OCI-LY1 (cell line): ENCODE measurements at regions not wholly inside any gene's neighbourhood (a gene's known extent, or its start where the extent isn't known, plus 50 kb on each side); places are given as distances from the start of the nearest gene placed in this dataset.

Experiments
- H2AFZ ChIP-seq: fragments of 200-600 bp; sonication (generic), shearing (Covaris generic); 2 replicates; pipeline ENCODE4 v1.6.0; 2014; ENCODE audit warnings: antibody characterized with exemption, mild to moderate bottlenecking, low read length
- H3F3A ChIP-seq: fragments of 200-600 bp; sonication (generic), shearing (Covaris generic); 2 replicates; pipeline ENCODE4 v1.6.0; 2014; ENCODE audit warnings: mild to moderate bottlenecking, antibody characterized with exemption, low read length, moderate library complexity; ENCODE audit not compliant: insufficient read depth
- H3K27ac ChIP-seq: fragments of 200-600 bp; sonication (generic); 2 replicates; pipeline ENCODE4 v1.5.1; 2014; ENCODE audit warnings: low read length, mixed run types, mild to moderate bottlenecking, low read depth; ENCODE audit not compliant: poor library complexity, severe bottlenecking
- H3K27me3 ChIP-seq: fragments of 200-600 bp; sonication (generic); 2 replicates; pipeline ENCODE4 v1.6.0; 2014; ENCODE audit warnings: antibody characterized with exemption, mild to moderate bottlenecking, low read length, moderate library complexity; ENCODE audit not compliant: insufficient read depth
- H3K36me3 ChIP-seq: fragments of 200-600 bp; sonication (generic); 2 replicates; pipeline ENCODE4 v1.6.1; 2014; ENCODE audit warnings: mild to moderate bottlenecking, antibody characterized with exemption, low read length, moderate library complexity, mixed read lengths; ENCODE audit not compliant: insufficient read depth
- H3K4me1 ChIP-seq: fragments of 200-600 bp; sonication (generic); 2 replicates; pipeline ENCODE4 v1.5.1; 2014; ENCODE audit warnings: mild to moderate bottlenecking, low read length, moderate library complexity; ENCODE audit not compliant: insufficient read depth, severe bottlenecking
- H3K4me2 ChIP-seq: fragments of 200-600 bp; sonication (generic), shearing (Covaris generic); 2 replicates; pipeline ENCODE4 v1.6.1; 2014; ENCODE audit warnings: low read length
- H3K4me3 ChIP-seq: fragments of 200-600 bp; sonication (generic); 2 replicates; pipeline ENCODE4 v1.5.1; 2014; ENCODE audit warnings: low read length, low read depth, mild to moderate bottlenecking, mixed read lengths; ENCODE audit not compliant: poor library complexity, severe bottlenecking
- H3K79me2 ChIP-seq: fragments of 200-600 bp; shearing (Covaris generic); 2 replicates; pipeline ENCODE4 v1.6.1; 2016; ENCODE audit warnings: mixed run types, low read length, mixed read lengths; ENCODE audit not compliant: insufficient read depth
- H3K9ac ChIP-seq: fragments of 200-600 bp; sonication (generic), shearing (Covaris generic); 2 replicates; pipeline ENCODE4 v1.6.1; 2014; ENCODE audit warnings: mild to moderate bottlenecking, low read length, mixed read lengths
- H3K9me2 ChIP-seq: fragments of 200-600 bp; sonication (generic), shearing (Covaris generic); 2 replicates; pipeline ENCODE4 v1.6.1; 2014; ENCODE audit warnings: low read depth, mild to moderate bottlenecking, low read length, mixed read lengths
- H3K9me3 ChIP-seq: fragments of 200-600 bp; shearing (Covaris generic); 2 replicates; pipeline ENCODE4 v1.6.1; 2014; ENCODE audit warnings: low read length, mixed read lengths
- H4K20me1 ChIP-seq: fragments of 200-600 bp; sonication (generic), shearing (Covaris generic); 2 replicates; pipeline ENCODE4 v1.6.0; 2016; ENCODE audit warnings: mild to moderate bottlenecking, low read length; ENCODE audit not compliant: insufficient read depth
- EZH2 ChIP-seq: fragments of 200-600 bp; sonication (generic), shearing (Covaris generic); IDR thresholded peaks from 2 replicates; pipeline ENCODE4 v1.8.0; 2017; ENCODE audit warnings: borderline replicate concordance, mixed run types, mild to moderate bottlenecking, antibody characterized with exemption, low read length, moderate library complexity, mixed read lengths
- TF ChIP-seq, protein P1 (sequence below): fragments of 200-600 bp; sonication (generic), shearing (Covaris generic); IDR thresholded peaks from 2 replicates; pipeline ENCODE4 v1.5.1; 2017; ENCODE audit warnings: mild to moderate bottlenecking, antibody characterized with exemption, low read length, moderate library complexity, mixed read lengths

DNA sequence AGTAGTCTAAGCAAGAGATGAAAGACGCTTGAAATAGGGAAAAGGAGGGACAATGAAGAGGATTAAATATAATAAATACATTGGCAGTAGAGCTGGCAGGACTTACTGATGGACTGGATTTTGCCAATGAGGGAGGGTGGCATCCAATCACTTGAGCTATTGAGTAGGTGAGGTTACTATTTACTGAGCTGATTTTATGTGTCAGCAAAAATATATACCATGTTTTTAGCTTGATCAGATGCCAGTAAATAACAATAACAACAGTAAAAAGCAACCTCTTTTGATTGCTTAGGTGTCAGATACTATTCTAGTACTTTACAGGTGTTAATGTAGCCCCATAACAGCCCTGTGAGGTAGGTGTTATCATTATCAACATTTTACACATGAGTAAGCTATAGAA is 187.5 kb upstream of the LMNTD1 start:
- Histone ChIP-seq H3K4me3 (no peak overlapping the region), H3F3A (no peaks in the 10 kb centered on the region), H2AFZ (no peak overlapping the region), H3K9me2 (no peaks in the 10 kb centered on the region), H3K4me2 (no peak overlapping the region), H3K79me2 (no peaks in the 10 kb centered on the region), H3K27me3 (no peaks in the 10 kb centered on the region), H3K27ac (no peak overlapping the region), H3K36me3 (no peaks in the 10 kb centered on the region), H3K4me1 (no peaks in the 10 kb centered on the region), H3K9ac (no peak overlapping the region), H3K9me3 (no peaks in the 10 kb centered on the region), H4K20me1 (no peaks in the 10 kb centered on the region)
- TF ChIP-seq EZH2: no peak
- TF ChIP-seq, protein P1, sequence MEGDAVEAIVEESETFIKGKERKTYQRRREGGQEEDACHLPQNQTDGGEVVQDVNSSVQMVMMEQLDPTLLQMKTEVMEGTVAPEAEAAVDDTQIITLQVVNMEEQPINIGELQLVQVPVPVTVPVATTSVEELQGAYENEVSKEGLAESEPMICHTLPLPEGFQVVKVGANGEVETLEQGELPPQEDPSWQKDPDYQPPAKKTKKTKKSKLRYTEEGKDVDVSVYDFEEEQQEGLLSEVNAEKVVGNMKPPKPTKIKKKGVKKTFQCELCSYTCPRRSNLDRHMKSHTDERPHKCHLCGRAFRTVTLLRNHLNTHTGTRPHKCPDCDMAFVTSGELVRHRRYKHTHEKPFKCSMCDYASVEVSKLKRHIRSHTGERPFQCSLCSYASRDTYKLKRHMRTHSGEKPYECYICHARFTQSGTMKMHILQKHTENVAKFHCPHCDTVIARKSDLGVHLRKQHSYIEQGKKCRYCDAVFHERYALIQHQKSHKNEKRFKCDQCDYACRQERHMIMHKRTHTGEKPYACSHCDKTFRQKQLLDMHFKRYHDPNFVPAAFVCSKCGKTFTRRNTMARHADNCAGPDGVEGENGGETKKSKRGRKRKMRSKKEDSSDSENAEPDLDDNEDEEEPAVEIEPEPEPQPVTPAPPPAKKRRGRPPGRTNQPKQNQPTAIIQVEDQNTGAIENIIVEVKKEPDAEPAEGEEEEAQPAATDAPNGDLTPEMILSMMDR: no peak

DNA sequence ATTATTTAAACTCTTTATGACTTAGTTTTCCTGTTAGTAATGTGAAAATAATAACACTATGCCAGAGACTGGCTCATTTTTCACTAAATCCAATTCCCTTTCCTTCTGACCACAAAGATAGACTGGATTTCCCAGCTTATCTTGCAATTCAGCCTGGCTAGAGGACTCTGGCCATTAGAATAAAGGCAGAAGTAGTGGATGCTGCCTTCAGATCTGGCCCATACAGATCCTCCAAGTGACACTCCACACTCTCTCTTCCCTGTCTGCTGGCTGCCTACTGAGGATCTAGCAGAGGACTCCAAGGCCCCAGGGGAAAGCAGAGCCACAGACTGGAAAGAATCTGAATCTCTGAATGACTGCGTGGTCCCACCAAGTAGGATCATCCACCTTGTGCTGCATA is 188.8 kb upstream of the LMNTD1 start:
- Histone ChIP-seq H3K27me3 (no peaks in the 10 kb centered on the region), H3K9me2 (no peaks in the 10 kb centered on the region), H2AFZ (no peak overlapping the region), H3K4me3 (no peak overlapping the region), H3K27ac (no peak overlapping the region), H3K9ac (no peak overlapping the region), H3K9me3 (no peaks in the 10 kb centered on the region), H3K36me3 (no peaks in the 10 kb centered on the region), H3K4me2 (no peak overlapping the region), H3K4me1 (no peaks in the 10 kb centered on the region), H3F3A (no peaks in the 10 kb centered on the region), H3K79me2 (no peaks in the 10 kb centered on the region), H4K20me1 (no peaks in the 10 kb centered on the region)
- no peak for TF ChIP-seq EZH2
- TF ChIP-seq, protein P1: no peak

DNA sequence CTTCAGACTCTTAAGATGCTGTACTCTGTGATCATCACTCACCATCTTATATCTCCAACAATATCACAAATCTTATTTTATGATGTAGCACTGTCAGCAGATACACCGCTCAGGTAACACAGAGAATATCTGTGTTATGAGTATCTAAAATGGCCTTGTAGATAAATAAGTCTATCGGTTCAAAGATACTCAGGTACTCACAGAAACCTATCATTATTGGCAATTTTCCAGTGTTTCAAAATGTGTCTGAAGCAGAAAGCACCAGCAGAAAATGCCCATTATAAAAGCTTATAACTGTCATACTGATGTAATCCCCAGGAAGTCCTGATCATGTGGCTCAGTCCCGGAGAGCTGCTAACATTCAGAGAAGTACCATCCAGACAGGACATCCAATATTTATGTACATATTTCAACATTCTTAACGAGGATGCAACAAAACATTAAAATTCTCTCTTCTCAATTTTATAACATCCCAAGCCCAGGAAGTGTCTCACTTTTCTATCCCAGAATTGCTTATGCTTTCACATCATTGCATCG is 190.7 kb upstream of the LMNTD1 start:
- Histone ChIP-seq H3K9ac (no peak overlapping the region), H3F3A (no peaks in the 10 kb centered on the region), H3K9me2 (no peaks in the 10 kb centered on the region), H3K79me2 (no peaks in the 10 kb centered on the region), H3K4me3 (no peak overlapping the region), H4K20me1 (no peaks in the 10 kb centered on the region), H3K4me1 (no peaks in the 10 kb centered on the region), H2AFZ (no peak overlapping the region), H3K27me3 (no peaks in the 10 kb centered on the region), H3K27ac (no peak overlapping the region), H3K36me3 (no peaks in the 10 kb centered on the region), H3K4me2 (no peak overlapping the region), H3K9me3 (no peaks in the 10 kb centered on the region)
- TF ChIP-seq, protein P1: no peak
- TF ChIP-seq EZH2: no peak
